ENCODE measurements at regions not wholly inside any gene's neighbourhood (a gene's known extent, or its start where the extent isn't known, plus 50 kb on each side); places are given as distances from the start of the nearest gene placed in this dataset.
"Not testable (repeated sequence)": the region's sequence is repeated elsewhere in the genome, so short reads cannot be mapped to it uniquely, and the experiment has no call there.

DNA sequence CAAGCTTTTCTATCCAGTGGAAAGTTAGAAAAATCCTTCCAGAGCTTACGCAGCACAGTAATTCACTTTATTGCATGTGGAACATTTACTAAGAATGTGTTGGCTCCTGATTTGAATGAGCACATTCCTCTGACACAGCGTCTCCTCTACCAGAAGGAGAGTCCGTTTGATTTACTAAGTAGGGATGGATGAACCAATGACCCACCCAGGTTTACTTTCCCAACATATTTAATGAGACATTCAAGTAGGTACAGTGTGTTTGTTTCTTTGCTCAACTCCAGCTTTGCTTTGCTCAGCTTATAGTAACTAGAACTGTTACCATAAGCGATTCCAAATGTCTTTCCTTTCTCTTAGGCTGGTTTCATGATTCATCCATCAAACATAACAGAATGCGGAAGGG is 161.7 kb downstream of the SMARCA1 start:
- H3K4me3 ChIP-seq (ENCODE audit: low read depth, low read length) = no peak overlapping the region
- DNase-seq (ENCODE audit: low read depth) = no peak
- TF ChIP-seq, protein P1, sequence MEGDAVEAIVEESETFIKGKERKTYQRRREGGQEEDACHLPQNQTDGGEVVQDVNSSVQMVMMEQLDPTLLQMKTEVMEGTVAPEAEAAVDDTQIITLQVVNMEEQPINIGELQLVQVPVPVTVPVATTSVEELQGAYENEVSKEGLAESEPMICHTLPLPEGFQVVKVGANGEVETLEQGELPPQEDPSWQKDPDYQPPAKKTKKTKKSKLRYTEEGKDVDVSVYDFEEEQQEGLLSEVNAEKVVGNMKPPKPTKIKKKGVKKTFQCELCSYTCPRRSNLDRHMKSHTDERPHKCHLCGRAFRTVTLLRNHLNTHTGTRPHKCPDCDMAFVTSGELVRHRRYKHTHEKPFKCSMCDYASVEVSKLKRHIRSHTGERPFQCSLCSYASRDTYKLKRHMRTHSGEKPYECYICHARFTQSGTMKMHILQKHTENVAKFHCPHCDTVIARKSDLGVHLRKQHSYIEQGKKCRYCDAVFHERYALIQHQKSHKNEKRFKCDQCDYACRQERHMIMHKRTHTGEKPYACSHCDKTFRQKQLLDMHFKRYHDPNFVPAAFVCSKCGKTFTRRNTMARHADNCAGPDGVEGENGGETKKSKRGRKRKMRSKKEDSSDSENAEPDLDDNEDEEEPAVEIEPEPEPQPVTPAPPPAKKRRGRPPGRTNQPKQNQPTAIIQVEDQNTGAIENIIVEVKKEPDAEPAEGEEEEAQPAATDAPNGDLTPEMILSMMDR (IDR thresholded peaks at IDR 0.05; ENCODE audit: low read depth, low read length, missing control alignments) = no peak

DNA sequence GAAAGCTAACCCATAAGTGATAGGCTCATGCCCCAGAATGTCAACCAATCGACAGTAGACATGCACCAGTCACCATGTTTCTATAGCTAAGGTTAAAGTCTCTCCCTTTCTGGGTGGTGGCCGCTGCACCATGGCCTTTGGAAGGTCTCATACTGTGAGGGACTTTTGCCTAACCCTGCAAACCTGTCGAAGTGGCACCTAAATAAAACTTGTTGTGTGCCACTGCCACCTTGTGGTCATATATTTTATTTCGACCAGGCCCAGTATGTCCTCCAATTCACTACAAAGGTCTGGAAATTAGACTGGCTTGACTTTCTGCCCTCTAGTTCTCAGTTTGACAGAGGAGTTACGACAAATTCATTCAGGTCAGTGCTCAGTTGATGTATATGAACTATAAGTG is 163.1 kb downstream of the SMARCA1 start:
- TF ChIP-seq, protein P1 (IDR thresholded peaks at IDR 0.05; ENCODE audit: low read depth, low read length, missing control alignments) = peak; percentile 38
- DNase-seq (ENCODE audit: low read depth) = no peak
- H3K4me3 ChIP-seq (ENCODE audit: low read depth, low read length) = no peak overlapping the region

DNA sequence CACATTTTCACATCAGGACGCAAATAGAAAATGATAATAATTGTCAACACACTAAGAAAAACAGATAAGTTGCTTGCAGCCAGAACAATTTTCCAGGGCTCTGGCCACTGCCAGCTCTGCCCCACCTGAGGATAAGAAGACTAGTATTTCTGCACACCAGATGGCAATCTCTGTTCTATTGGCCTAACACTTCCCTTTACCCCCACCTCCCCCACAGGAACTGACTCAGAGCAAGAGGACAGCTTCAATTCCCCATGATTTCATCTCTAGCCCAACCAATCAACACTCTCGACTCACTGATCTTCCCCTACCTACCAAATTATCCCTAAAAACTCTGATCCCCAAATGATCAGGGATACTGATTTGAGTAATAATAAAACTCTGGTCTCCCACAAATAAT is 164.0 kb downstream of the SMARCA1 start:
- DNase-seq (ENCODE audit: low read depth) = no peak
- H3K4me3 ChIP-seq (ENCODE audit: low read depth, low read length) = no peak overlapping the region
- TF ChIP-seq, protein P1 (IDR thresholded peaks at IDR 0.05; ENCODE audit: low read depth, low read length, missing control alignments) = no peak

DNA sequence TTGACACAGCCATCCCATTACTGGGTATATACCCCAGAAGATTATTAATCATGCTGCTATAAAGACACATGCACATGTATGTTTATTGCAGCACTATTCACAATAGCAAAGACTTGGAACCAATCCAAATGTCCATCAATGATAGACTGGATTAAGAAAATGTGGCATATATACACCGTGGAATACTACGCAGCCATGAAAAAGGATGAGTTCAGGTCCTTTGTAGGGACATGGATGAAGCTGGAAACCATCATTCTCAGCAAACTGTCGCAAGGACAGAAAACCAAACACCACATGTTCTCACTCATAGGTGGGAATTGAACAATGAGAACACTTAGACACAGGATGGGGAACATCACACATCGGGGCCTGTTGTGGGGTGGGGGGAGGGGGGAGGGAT is 165.9 kb downstream of the SMARCA1 start:
- not testable (repeated sequence) for H3K4me3 ChIP-seq (ENCODE audit: low read depth, low read length); DNase-seq (ENCODE audit: low read depth)

DNA sequence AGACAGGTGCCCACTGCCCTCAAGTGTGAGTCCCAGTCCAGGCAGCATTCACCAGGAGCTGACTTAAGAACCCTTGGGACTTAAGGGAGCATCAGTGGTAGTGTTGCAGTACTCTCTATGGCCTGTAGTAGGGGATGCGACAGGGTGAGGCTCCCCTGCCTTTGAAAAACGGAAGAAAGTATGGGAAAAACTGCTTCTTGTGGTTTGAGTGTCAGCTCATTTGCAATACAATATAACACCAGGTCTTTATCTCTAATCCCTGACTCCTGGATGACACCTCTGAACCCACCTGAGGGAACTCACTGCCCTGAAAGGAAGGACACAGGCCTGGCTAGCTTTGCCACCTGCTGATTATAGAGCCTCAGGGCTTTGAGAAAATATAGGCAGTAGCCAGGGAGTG is 176.0 kb downstream of the SMARCA1 start:
- TF ChIP-seq, protein P1 (IDR thresholded peaks at IDR 0.05; ENCODE audit: low read depth, low read length, missing control alignments) = peak; percentile 46
- H3K4me3 ChIP-seq (ENCODE audit: low read depth, low read length) = no peak overlapping the region
- DNase-seq (ENCODE audit: low read depth) = no peak

DNA sequence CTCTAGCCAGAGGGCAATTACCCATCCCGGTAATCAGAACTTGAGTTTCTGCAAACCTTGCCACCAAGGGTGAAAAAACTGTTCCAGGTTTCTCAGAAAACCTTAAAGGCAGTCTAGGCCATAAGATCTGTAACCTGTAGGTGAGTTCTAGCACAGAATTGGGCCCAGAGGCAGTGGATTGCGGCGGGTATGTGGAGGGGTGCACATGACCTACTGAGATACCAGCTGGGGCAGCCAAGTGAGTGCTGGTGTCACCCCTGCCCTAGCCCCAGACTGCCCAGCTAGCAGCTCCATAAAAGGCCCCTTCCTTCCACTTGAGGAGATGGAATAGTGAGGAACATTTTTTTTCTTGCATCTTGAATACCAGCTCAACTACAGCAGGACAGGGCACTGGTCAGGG is 176.7 kb downstream of the SMARCA1 start:
- H3K4me3 ChIP-seq (ENCODE audit: low read depth, low read length) = no peak overlapping the region
- TF ChIP-seq, protein P1 (IDR thresholded peaks at IDR 0.05; ENCODE audit: low read depth, low read length, missing control alignments) = no peak
- DNase-seq (ENCODE audit: low read depth) = no peak

DNA sequence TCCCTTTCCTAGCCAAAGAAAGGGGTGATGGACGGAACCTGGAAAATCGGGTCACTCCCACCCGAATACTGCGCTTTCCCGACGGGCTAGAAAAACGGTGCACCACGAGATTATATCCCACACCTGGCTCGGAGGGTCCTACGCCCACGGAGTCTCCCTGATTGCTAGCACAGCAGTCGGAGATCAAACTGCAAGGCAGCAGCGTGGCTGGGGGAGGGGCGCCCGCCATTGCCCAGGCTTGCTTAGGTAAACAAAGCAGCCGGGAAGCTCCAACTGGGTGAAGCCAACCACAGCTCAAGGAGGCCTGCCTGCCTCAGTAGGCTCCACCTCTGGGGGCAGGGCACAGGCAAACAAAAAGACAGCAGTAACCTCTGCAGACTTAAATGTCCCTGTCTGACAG is 186.0 kb downstream of the SMARCA1 start:
- not testable (repeated sequence) for H3K4me3 ChIP-seq (ENCODE audit: low read depth, low read length); DNase-seq (ENCODE audit: low read depth)

DNA sequence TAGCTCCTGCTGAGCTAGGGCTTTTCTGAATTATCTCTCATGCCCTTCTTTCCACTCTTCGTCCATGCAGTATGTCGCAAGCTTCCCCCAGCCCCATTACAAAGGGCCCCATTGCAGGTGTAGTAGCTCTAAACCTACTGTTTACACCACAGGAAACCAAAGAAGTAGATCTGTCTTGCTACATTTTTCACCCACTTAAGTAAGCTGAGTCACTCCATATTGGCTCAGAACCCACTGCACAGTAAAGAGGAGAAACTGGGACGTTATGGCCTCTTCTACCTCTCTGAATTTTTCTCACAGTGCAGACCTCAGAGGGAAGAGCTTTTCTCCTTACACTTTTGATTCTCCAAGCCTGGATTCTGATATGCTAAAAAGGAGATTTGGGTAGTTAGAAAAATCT is 200.2 kb downstream of the SMARCA1 start:
- no peak overlapping the region for H3K4me3 ChIP-seq (ENCODE audit: low read depth, low read length)
- TF ChIP-seq, protein P1 (IDR thresholded peaks at IDR 0.05; ENCODE audit: low read depth, low read length, missing control alignments) = no peak
- no peak for DNase-seq (ENCODE audit: low read depth)

Measured in GM12864 (cell line).